Amniotic stem cell (primary cell): ENCODE measurements at regions not wholly inside any gene's neighbourhood (a gene's known extent, or its start where the extent isn't known, plus 50 kb on each side); places are given as distances from the start of the nearest gene placed in this dataset.

Source experiments
- DNase-seq: peaks from one replicate; lab custom pipeline; 2025; lab: John Stamatoyannopoulos, UW

DNA sequence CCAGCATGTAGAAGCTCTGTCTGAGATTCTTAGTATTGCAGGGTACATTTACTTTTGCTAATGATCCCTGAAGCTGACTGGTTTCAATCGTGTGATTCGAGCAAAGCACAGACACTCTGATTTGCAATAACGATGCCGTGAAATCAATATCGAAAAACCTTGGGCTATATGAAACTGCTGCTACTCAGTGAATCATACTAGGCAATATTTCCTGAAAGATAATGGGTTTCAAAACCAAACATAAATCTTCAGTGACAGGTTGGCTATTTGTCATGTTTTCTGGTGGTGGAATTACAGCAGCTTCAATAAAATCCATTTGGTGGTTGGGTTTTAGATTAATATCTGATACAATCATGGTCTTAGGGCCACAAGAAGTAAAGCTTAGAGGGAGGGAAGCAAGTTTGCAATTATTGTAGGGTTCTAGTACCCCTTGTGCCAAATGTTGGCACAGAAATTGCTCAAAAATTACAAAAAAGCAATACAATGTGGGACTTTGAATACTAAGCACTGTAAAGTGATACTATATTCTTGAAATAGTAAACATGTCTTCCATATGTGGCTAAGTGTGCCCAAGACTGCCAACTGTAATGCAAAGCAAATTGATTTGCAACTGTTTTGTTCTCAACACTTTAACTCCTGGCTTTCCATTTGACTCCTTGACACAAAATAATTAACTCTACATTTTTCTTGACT, 112.4 kb upstream of the JAZF1 start:
- no peak for DNase-seq

DNA sequence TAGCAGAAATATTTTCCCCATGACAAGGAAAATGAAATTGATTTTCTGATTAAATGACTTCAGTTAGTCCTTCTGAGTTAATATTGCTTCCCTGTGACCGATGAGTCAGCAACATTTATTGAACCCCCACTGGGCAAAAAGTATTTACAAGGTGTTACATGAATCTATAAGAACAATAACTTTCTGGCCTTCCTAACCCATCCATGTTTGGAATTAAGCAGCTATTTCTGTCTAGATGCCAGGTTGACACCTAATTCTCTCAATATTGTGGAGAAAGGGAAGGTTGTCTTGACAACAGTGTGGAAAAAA, 112.9 kb upstream of the JAZF1 start:
- DNase-seq, result no peak

DNA sequence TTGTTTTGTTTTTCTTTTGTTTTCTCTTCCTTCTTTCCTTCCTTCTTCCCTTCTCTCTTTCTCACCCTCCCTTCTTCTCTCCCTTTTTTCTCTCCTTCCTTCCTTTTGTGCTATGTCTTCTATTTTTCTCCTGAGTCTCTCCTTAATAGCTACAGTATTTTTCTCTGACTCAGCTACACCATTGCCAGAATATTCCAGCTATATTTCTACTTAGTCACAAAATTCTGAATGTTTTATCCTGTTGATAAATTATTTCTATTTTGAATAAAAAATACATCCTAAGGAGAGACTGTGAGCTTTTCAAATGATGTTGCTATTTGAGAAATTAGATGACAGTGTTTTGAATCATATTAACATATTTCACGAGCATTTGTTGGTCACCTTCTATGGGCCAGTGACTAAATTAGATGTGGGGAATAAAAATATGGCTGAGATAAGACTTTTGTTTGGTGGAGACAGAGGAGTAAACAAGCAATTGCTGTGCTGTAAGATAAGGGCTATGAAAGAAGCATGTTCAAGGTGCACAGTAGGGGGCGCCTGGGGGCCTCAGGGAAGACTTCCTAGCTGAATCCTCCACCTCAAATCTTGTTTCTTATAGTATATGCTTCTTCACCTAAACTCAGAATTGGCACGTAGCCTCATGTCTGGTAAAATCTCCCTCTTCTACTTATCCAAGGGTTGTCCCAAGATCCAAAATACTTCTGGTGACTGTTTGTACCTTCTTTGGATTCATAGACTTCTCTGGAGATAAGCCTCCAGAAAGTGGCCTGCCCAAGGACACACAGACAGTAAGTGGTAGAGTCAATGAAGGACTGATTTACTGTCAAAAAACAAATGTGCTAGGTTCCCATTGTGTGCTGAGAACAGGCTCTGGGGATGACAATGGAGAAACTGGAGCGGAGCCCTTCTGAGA, 115.5 kb upstream of the CREB5 start:
- DNase-seq, result peak; percentile 23

DNA sequence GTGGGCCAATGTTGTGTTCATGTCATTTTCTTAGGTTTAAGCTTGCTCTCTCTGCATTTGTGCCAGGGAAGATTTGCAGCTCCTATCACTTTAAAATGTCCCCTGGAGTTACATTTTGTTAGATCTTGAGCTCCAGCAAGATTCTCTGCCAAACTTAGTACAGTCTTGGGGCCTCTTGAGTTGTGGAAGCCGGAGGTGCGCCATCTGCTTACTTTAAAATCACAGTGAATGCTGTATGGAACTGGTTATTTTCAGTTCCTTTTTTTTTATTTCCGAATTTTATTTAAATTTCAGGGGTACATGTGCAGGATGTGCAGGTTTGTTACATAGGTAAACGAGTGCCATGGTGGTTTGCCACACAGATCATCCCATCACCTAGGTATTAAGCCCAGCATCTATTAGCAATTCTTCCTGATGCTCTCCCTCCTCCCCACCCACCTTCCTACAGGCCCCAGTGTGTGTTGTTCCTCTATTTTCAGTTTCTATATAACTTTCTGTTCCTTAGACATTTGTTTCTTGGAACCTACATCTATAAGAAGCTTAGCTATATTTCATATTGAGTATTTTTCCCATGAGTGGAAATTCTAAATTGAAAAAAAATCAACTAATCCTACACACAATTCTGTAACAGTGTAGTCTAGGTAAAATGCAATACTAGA, 114.4 kb upstream of the CREB5 start:
- DNase-seq, result no peak

DNA sequence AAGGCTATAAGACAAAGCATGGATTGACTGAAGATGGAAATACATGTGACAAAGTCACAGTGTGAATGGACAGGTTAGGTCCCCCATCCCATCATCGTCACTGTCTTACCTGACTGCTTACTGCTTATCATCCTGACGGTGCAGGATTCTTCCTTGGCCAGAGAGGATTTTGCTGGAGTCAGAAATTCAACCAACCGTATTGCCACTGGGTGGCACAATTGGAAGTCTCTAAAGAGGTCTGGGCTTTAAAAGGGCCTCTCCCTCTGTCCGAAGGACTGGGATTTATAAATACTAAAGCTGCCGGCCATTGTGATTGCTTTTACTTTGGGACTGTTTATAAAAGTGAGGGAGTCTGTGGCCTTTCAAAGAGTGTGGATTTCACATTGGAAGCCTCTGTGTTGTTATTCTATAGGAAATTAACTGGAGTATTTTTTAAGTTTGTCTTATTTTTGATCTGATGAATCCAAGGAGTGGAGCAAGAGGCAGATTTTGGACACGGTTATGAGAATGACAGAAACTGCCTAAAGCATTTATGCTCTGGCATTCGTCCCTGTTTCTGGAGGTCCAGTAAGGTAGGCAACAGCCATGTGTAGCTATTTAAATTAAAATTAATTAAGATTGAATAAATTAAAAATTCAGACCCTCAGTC, 113.3 kb upstream of the CREB5 start:
- DNase-seq, result peak; percentile 66

DNA sequence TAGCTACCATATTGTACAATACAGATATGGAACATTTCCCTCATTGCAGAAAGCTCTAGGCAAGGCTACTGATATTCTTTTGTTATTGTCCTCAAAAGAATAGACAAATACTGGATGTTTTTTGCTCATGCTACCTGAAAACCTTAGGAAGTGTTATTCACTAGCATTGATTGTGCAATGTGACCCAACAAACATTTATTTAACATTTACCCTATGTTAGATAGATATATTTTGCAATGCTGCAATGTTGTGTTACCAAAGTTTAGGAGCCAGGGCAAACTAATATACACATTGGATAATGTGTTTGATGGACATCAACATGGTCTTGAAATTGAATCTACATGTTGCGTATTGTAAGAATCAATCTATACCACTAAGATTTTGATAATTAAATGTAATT, 112.8 kb upstream of the CREB5 start:
- no peak for DNase-seq

DNA sequence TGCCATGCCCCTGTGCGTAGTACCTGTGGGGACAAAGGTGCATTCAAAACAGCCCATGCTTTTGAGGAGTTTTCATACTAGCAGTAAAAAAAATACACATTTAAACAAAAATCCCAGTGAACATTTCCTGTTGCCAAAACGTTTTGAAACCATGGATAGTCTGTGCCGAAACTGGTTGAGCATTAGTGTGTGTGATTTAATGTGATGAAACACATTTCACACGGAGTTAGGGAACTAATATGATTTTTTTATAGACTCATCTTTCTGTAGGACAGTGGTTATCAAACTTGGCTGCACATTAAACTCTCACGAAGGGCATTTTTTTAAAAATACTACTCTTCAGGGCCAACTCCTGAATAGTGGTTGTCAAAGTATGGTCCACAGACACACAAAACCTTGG, 111.8 kb upstream of the CREB5 start:
- DNase-seq, result no peak

DNA sequence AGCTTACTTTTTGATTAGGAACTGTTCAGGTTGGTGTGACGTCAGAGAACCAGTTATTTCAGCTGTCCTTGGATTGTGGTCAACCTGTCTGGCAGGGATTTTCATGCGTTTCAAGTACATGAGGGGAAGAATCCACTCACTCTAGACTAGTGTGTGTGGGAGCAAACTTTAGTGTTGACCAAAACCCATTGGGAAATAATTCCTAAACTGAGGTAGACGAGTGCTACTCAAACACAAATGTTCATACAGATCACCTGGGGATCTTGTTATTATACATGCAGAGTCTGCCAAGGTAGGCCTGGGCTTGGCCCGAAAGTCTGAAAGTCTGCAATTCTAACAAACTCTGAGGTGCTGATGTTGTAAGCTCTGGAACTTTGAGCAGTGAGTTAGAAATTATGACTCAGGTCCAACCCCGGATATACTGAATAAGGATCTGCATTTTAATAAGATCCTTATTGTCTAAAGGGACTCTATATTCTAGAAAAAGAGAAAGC, 111.1 kb upstream of the CREB5 start:
- no peak for DNase-seq

DNA sequence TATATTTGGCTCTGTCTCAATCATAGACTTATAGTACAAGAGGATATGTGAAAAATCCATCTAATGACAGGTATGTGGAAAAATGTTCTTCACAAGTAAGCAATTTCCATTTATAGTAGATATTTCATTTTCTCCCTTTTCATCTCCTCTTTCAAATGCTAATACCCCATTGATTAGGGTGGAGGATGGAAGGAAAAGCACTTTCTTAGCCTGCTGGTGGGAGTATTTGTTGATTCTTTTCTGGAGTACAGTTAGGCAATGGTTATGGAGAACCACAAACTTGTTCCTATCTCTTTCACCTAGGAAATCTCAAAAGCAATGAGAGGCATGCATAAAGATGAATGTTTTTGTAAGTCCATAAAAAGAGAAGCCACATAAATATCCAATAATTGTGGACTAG, 108.0 kb upstream of the CREB5 start:
- no peak for DNase-seq

DNA sequence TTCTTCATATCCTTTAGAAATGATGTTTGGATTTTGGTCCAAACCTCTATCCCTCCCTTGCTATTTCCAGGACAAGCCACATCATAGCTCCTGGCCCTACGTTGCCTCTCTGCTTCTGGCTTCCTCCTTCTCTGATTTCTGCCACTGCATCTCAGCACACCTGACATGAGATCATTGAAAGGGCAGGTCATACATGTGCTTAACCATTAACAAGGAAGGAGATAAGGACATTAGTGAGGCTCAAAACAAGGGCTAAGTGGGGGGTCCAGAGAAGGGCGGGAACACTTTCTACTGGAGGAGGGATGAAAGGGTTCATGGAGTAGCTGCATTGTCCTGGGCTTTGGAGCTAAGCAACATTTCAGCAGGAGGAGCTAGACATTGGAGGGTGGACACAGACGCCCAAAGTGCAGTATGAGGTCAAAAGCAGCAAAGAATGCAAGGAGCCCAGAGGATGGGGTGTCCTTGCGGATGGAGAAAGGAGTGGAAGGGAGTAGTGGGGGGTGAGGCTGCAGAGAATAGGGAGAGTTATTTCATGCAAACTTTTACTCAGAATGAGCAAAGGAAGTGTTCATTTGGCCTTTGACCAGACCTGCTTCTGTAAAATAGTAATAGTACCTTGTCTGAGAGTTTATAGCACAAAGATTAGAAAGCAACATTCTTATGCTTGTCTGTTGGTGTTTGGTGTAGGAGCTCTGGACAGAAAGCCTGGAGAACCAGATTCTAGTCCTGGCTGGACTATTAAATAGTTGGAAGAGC, 102.4 kb upstream of the CREB5 start:
- no peak for DNase-seq

DNA sequence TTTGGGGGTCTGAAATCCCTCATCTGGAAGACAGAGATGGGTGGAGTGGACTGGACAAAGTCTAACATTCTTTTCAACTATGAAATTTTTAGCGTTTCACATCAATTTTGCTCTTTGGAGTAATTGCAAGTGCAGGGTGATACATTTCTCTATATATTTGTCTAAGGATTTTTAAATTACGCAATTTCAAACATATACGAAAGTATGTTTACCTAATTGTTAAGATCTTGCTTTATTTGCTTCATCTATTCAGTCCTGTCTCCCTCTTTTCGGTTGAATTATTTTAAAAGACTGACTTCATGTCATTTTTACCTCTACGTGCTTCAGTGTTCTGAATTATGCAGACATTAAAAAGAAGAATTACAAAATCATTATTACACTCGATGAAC, 101.9 kb upstream of the CREB5 start:
- DNase-seq, result no peak

DNA sequence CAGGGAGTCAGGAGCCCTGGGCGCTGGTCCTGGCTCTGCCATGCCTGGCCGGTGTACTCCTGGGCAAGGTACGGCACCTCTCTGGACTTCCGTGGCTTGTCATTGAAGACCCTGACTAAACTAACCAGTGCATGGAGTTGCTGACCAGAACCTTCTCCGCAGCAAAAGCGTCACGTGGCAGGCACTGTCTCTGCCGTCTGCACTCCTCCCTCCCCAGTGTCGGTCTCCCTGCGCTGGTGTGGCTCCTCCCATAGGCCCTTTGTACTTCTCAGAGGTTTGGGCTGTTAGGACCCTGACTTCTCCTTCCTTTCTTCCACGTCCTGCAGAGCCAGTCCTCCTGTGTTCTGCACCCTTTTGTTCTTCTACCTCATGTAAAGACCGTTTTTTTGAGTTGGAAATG, 100.6 kb upstream of the CREB5 start:
- no peak for DNase-seq

DNA sequence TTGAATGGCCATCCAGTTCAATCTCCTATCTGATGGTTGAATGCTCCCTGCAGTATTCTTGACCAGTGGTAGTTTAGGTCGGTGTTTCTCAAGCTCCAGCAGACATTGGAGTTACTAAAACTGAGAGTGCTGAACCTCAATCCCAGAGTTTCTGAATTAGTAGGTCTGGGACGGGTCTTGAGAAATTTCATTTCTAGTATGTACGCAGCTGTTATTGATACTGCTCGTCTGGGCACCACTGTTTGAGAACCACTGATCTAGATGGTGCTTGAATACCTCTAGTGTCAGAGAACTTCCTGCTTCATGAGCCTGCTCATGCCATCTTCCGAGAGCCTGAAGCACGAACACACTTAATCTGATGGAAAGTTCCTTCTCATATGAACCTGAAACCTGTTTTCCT, 99.4 kb upstream of the CREB5 start:
- DNase-seq, result no peak

DNA sequence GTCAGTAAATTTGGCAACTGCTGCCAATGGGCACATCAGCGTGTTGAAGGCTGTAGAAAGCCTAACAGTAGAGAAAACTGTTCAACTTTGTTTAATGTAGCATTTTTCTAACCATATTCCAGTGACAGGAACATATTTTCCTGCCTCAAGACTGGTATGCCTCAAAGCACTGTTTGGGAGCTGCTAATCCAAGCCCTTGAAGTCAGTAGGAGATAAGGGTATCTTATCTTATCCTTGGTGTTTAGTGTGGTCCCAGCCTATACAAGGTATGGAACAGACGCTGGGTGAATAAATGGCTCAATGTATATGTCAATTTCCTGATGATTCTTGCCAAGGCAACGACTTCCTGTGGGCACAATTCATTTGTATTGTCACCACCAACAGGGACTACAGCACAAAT, 97.5 kb upstream of the CREB5 start:
- no peak for DNase-seq

DNA sequence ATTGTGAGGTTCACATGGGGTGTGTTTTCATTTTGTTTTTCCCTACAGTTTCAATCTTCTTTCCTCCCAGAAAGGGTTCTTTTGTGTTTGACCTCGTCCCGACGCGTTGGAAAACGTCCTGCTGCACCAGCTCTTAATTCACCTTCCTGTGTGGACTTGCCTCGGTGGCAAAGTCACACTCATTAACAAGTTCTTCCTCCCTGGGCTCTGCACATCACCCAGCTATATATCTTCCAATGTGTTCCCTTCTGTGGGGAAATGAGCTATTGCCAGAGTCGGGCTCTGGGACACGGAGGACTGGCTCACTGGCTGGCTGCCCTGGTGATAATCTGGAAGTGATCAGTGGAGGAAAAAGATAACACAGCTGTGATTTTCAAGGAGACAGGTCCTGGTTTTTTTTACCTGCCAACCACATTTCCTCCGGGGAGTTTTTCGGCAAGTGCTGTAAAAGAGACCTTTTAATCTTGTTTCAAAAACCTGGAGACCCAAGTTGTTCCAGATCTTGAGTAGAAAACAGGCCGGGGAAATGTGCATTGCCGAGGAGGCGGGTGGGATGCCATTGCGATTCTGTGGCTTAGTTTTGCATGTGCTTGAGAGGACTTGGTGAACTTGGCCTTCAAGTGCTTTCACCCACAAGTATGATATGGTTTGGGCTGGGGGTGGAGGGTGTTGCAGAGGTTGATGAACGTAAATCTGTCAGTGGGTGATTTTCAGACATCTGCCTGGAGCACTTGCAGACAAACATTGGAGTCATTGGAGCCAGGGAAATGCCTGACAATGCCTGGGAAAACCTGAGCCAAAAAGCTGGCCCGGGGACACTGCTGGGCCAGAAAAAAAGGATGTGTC, 96.5 kb upstream of the CREB5 start:
- no peak for DNase-seq

DNA sequence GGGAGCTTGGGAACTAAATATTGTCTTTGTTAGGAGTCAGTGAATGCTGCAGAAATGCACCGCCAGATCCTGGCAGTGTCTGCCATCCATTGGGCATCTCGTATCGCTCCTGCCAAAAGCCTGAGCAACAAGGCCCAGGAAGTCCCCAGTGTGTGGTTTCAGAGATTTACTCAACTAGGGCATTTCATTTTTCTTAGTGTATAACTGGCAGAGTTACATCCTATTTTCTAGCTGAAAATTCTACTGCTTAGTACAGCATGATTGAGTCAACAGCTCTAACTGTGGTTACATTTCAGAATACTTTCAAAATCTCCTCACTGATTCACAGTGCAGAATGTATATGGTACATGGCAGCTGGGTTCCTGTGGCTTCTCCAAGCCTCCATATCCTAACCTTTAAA, 95.8 kb upstream of the CREB5 start:
- DNase-seq, result peak; percentile 20

DNA sequence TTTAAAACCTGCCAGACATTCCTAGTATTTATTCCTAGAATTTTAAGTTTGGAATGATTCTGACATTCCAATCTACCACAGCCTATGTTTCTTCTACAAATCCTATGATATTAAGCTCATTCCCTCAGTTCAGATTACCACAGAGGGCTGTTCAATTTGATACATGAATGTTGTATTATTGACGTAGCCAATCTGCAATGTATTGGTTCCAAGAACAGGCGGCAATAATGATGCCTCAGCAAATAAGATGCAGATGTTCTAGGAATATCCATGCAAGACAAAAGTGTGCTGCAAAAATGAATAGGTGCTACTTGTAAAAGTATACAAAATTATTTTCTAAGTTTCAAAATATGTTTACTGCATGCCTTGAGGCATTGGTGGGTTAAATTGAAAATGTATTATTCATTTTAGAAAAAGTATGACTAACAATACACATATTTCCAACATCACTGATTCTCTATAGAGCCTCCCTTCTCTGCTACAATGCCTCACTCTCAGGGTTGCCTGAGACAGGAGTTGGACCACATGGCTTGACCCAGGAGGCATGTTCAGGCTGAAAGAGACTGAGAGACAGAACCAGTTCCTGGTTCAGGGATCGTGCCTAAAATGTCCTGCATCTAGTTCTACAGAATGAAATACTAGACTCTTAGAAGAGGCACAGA, 94.1 kb upstream of the CREB5 start:
- DNase-seq, result no peak

DNA sequence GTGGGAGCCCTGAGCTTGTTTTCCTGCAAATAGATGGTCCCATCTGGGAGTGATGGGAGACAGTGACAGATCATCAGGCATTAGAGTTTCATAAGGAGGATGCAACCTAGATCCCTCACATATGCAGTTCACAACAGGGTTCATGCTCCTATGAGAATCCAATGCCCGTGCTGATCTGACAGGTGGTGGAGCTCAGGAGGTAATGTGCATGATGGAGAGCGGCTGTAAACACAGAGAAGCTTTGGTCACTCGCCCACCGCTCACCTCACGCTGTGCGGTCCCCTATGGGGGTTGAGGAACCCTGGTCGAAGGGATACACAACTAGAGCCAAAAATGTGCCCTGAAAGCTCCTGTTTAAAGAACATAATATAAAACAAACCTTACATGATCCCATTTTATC, 88.5 kb upstream of the CREB5 start:
- DNase-seq, result no peak

DNA sequence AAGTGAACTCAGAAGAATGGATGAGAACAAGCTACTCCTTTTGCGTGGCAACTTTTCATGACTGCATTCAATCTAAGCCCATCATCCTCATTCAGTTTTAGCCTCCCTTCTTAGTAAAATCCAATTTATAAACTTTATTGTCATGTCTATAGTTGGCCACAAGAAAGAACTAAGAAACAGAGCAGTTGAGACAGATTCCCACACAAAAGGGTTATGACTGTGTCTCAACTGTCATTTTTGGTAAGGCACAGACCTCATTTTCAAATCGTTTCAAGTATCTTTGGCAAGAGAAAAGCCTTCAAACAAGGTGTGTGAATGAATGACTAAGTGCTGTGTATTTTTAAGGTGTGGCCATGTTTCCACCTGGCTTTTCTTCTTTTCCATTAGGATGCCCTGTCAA, 84.2 kb upstream of the CREB5 start:
- DNase-seq, result no peak
